NCI-H748 treated with DMSO at 0.1 percent for 48 hours (cell line): ENCODE measurements at regions not wholly inside any gene's neighbourhood (a gene's known extent, or its start where the extent isn't known, plus 50 kb on each side); places are given as distances from the start of the nearest gene placed in this dataset.
"Not testable (repeated sequence)": the region's sequence is repeated elsewhere in the genome, so short reads cannot be mapped to it uniquely, and the experiment has no call there.

ENCODE experiments used
- DNase-seq: peaks from one replicate; lab custom pipeline; 2025; lab: John Stamatoyannopoulos, UW

DNA sequence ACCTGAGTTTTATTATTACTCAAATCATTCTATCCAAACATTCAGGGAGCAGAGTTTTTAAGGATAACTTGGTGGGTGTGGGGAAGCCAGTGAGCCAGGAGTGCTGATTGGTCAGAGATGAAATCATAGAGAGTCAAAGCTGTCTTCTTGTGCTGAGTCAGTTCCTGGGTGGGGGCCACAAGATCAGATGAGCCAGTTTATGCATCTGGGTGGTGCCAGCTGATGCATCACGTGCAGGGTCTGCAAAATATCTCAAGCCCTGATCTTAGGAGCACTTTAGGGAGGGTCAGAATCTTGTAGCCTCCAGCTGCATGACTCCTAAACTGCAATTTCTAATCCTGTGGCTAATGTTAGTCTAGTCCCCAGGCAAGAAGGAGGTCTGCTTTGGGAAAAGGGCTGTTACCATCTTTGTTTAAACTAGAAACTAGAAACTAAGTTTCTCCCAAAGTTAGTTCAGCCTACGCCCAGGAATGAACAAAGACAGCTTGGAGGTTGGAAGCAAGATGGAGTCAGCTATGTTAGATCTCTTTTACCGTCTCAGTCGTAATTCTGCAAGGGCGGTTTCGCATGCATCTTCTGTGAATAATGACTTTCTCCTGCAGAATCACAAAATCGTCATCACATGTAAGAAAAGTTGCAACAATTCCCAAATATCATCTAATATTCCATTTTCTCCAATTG is 97.5 kb downstream of the ZNF664 start:
- DNase-seq, result not testable (repeated sequence)

DNA sequence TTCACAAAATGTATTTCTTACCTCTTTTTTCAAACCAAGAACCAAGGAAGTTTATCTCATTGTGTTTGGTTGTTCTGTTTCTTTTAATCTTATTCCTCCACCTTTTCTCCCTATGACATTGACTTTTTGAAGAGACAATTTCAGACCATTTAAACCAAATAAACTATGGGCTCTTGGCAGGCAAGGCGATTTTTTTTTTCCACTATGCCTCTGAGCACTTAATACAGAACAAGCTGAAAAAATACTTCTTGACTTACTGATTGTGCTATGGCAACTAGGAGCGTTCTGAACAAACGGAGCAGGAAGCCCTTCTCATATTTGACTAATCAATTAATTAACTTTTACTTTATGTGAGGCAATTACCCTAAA is 98.0 kb downstream of the ZNF664 start:
- no peak for DNase-seq

DNA sequence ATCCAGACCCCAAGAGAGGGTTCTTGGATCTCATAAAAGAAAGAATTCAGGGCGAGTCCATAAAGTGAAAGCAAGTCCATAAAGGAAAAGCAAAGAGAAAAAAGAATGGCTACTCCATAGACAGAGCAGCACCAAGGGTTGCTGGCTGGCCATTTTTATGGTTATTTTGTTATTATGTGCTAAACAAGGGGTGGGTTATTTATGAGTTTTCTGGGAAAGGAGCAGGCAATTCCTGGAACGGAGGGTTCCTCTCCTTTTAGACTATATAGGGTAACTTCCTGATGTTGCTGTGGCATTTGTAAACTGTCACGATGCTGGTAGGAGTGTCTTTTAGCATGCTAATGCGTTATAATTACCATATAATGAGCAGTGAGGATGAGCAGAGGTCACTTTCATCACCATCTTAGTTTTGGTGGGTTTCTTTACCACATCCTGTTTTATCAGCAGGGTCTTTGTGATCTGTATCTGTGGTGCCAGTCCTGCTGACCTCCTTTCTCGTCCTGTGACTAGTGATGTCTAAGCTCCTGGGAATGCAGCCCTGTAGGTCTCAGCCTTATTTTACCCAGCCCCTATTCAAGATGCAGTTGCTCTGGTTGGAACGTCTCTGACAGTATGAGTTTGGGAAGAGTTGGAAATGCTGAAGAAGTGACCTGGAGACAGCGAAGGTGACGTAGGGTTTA is 100.5 kb downstream of the ZNF664 start:
- DNase-seq, result no peak

DNA sequence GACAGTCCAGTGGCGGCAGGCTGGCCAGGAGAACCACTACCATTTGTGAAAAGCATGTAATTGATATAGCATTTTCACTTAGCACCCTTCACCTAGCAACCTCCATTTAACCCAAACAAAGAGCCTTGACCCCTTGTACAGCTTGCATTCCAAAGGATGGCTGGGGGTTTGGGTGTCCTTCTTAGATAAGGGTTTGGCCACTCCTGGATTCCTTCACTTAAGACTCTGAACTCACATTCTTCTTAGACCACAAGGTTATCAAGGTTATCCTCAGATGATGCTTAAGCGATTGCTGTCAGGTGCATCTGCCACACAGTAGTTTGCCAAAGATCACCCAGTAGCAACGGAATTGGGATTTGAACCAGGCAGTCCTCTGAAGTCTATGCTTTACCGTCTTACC is 102.8 kb downstream of the ZNF664 start:
- DNase-seq, result no peak

DNA sequence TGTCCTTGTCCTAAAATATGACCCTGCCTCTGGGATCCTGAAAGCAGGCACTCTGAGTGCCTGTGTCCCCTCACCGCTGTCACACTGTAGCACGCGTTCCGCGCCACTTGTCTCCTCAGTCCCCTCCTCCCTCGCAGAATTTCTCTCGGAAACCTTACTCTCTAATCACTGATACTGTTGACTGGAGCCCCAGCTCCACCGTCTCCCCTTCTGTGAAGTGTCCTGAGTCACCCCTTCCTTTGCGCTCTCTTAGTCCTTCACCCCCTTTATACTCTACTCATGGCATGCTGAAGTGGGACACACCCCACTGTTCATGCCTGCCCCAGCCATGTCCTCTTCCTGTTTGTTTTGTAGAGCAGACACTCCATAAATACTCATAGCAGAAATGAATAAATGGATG is 104.7 kb downstream of the ZNF664 start:
- no peak for DNase-seq

DNA sequence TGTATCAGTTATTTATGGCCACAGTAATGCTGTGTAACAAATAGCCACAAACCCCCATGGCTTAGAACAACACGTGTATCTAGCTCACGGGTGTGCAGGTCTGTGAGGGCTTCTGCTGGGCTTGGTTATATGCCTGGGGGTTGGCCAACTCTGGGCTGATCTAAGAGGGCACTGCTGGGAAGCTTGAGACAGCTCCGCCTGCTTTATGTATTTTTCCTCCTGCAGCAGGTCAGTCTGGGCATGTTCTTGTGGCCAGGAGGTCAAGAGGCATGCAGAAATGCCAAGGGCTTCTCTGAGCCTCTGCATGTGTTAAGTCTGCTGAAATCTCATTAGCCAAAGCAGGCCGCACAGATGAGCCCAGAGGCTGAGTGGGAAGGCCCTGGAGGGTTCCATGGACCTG is 105.8 kb downstream of the ZNF664 start:
- DNase-seq, result no peak

DNA sequence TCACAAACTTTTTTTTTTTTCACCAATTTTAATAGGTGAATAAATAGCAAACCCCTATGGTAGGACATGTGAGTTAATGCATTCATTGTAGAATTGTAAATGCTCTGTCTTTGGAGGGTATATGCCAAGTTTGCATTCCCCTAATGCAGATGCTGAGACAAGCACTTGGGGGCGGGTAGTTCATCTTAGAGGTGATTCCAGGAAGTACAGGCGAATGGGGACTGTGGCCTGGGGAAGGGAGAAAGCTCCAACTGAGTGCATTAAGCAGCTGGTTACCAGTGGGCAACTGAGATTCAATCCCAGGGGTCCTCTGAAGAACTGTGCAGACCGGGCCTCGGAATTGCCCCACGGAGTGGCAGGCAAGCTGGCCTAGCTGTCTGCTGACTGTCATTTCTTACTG is 107.6 kb downstream of the ZNF664 start:
- DNase-seq, result no peak

DNA sequence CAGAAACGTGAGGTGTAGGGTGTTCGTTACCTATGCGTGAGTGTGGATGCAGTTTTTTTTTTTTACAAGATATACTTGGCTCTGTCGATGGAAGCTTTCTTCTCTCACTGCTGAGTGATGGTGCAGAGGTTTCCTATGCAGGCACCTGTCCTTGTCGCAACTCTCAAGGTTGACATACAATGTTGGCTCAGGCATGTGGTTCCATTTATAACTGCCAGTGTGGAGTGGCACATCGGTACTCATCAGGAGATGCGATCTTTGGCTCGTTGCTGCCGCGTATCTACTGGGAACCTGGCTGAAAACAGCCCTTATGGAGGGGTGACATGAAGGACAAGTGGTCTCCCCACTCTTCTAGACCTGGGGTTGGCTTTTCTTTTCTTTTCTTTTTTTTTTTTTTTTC is 109.0 kb downstream of the ZNF664 start:
- no peak for DNase-seq

DNA sequence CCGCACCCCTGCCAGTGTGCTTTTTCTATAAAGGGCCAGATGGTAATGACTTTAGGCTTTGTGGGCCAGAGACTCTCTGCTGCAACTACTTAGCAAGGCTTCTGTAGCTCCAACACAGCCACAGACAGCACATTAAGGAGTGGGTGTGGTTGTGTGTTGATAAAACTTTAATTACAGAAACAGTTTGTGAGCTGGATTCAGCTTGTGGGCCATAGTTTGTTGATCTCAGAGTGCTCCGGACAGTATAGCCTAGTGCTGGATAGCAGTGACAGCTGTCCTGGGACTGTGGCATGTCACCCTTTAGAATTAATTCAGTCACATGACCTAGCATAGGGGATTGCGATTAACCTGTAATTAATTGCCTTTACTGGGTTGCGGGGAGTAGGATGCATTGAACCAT is 109.7 kb downstream of the ZNF664 start:
- no peak for DNase-seq

DNA sequence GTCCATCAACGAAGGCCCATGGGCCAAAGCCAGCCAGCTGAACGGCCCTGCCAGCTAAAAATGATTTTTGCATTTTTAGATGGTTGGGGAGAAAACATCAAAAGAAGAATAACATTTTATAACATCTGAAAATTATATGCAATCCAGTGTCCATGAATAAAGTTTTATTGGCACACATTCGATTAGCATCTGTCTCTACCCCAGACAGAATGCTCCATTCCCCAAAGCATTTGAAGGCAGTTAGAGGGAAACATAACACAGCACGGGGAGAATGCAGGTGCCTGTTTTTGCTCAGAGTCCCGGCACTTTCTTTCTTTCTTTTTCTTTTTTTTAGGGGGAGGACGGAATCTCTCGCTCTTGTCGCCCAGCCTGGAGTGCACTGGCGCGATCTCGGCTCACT is 110.7 kb downstream of the ZNF664 start:
- DNase-seq, result no peak

DNA sequence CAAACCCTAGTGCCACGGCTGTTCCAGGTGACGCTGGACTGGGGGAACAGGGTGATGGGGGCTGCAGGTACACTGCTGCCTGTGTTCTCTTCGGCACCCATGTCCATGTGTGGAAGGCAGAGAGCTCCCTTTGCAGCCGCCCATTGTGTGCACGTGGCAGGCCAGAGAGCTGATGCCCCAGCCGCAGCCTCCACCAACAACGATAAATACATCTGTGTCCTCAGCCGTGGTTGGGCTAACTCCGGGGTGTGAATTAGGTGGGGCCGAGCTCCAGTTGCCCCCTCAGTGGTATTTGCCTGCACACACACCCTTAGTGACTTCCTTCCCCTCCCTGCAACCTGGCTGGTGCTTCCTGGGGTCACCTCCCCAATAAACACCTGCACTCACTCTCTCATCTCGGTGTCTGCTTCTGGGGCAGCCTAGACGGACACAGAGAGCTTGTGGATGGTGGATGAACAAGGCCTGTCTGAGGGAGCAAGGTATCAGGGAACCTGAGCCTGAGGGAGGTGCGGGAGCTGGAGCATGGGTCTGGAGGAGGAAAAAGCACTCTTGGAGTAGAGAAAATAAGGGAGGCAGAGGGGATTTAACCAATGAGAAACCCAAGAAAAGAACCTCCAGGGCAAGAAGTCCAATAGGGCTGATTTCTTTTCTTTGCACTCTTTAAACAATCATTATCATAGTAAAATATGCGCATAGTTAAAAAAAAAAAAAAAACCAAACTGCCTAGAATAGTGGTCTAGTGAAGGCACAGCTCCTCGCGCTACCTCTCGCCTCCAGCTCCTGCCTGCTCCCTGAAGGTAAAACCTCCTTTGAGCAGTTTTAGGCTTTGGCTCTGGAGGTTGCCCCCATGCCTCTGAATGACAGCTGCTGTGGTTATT is 112.6 kb downstream of the ZNF664 start:
- DNase-seq, result no peak

DNA sequence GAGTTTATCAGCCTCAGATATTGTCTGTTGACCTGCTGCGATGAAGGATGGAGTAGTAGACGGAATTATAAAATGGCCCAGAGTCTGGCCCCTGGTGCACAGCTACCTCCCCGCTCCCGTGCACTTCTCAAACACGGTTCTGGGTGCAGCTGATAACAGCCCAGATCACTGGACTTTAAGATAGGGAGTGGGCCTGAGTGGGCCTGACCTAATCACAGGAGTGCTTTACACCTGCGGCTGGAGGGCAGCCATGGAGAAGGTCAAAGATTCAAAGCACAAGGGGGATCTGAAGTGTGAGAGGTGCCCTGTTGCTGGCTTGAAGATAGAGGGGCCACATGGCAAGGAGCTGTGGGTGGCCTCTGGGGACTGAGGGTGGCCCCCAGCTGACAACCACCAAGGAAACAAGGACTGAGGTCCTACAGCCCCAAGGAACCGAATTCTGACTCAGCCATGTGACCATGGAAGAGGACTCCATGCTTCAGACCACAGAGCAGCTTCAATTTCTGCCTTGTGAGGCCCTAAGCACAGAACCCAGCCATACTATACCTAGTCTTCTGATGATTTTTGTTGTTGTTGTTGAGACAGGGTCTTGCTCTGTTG is 113.4 kb downstream of the ZNF664 start:
- DNase-seq, result no peak

DNA sequence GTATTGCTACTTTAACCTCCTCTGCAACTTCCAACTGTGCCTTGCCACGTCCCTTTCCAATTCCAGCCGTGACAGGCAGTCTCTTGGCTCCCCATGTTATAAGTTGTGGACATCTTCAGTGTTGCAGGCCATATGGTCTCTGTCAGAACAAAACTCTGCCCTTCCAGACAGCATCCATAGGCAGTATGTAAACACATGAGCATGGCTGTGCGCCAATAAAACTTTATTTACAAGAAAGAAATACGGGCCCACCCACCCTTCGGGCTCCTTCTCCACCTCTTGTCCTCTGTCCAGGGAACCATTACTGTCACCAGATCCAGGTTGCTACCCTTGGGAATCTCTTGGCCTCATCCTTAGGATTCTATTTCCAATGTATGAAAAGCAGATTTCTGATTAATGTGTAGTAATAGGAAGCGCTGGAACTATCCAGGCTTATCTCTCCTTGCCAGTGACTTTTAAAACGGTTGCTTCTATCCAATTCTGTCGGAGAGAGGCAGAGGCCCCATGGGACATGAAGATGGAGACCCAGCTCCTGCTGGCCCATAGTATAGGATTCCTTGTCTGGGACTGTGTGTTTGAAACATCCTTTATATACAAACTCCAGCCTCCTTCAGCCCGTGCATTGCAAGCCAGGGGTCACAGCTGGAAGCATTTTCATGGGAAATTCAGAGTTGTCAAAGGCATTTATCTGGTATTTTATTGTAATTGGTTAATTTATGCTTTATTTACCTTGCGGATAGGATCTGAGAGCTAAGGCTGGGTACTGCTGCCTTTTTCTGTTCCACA is 114.4 kb downstream of the ZNF664 start:
- DNase-seq, result no peak

DNA sequence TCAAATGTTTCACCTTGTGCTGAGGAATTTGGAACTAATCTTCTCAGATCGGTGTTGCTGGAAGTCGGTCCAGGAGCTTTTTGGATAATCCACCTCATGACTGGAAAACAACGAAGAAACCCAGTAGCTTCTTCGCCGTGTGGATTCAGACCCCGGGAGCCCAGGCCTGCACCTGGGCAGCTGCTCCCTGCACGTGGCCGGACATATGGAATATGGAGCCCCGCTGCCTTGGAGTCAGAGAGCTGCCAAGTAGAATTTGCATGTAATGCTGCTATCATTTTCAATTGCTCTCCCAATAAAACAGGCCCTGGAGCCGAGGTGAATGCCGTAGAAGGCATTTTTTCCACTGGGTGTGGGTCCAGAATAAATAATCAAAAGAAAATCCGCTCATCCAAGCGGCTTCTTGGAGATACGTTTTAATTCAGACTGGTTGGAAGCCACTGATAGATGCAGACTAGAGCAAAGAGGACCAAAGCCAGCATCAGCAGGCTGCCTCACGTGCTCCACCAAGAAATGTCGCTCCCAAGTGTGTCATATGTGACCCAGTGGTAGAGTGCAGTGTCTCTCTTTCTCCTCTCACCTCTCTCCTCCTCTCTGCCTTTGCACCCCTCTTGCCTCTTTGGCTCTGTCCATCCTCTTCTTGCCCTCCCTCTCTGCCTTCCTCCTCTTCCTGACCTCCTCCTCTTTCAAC is 115.3 kb downstream of the ZNF664 start:
- no peak for DNase-seq

DNA sequence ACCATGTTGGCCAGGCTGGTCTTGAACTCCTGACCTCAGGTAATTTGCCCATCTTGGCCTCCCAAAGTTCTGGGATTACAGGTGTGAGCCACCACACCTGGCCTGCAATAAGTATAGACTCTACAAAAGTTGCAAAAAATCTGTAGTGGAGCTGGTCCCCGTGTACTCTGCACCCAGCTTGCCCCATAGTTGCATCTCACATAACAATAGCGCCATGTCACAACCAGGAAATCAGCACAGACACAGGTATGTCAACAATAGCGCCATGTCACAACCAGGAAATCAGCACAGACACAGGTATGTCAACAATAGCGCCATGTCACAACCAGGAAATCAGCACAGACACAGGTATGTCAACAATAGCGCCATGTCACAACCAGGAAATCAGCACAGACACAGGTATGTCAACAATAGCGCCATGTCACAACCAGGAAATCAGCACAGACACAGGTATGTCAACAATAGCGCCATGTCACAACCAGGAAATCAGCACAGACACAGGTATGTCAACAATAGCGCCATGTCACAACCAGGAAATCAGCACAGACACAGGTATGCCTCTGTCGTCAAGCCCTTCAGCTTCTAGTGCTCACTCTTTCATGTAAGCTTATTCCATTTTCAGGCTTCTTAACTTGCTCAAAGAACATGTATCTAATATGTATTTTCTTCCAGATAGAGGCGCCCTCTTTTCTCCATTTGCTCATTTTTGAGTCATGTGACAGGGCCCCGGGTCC is 116.3 kb downstream of the ZNF664 start:
- DNase-seq, result not testable (repeated sequence)

DNA sequence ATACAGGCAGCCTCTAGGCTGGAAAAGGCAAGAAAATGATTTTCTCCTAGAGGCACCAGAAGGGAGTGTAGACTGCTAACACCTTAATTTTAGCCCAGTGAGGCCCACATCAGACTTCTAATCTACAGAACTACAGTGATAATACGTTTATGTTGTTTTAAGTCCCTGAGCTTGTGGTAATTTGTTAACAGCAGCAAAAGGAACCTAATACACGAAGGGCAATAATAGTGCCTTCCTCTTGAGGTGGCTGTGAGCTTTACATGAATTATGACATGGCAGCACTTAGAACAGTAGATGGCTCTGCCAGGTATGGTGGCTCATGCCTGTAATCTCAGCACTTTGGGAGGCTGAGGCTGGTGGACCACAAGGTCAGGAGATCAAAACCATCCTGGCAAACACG is 118.8 kb downstream of the ZNF664 start:
- no peak for DNase-seq

DNA sequence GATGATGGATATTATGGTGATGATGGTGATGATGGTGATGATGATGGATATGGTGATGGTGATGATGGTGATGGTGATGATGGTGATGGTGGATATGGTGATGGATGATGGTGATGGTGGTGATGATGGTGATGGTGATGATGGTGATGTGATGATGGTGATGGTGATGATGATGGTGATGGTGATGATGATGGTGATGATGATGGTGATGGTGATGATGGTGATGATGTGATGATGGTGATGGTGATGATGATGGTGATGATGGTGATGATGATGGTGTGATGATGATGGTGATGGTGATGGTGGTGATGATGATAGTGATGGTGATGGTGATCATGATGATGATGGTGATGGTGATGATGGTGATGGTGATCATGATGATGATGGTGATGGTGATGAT is 119.5 kb downstream of the ZNF664 start:
- DNase-seq, result not testable (repeated sequence)

DNA sequence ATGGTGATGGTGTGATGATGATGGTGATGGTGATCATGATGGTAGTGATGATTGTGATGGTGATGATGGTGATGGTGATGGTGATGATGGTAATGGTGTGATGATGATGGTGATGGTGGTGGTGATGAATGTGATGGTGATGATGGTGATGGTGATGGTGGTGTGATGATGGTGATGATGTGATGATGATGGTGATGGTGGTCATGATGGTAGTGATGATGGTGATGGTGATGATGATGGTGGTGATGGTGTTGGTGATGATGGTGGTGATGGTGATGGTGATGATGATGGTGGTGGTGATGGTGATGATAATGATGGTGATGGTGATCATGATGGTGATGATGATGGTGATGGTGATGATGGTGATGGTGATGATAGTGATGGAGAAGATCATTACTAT is 120.3 kb downstream of the ZNF664 start:
- no peak for DNase-seq

DNA sequence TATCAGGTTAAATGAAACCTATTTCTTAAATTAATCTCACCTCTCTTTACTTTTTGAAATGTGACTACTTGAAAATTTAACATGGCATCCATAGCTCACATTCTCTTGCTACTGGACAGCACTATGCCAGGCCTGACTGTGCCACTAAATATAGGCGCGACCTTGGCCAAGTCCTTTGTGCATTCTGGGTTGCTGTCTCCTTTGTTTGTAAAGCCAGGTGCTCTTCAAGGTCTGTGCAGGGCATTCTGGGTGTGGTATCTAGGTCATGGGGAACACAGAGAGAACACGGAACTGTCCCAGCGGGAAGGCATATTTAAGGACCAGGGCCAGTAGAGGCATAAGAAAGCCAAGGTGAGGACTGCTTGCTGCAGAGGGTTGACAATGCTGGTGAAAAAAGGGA is 121.2 kb downstream of the ZNF664 start:
- DNase-seq, result no peak

DNA sequence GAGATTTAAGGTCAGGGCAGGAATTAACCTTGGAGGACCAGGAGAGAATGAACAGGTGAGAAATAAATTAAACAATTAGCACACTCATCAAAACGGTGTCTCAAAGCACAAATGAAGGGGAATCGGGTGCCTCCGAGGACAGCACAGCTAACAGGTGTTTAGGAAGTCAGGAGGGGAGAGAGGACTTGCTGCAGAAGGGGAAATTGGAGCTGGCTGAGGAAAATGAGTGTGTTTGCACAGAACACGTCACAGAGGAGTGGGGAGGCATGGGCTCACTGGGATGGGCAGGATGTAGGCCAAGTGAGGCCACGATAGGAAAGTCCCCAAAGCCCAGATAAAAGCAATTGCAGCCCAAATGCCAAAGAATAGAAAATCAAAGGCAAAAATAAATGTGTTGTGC is 121.7 kb downstream of the ZNF664 start:
- peak; percentile 14 for DNase-seq

DNA sequence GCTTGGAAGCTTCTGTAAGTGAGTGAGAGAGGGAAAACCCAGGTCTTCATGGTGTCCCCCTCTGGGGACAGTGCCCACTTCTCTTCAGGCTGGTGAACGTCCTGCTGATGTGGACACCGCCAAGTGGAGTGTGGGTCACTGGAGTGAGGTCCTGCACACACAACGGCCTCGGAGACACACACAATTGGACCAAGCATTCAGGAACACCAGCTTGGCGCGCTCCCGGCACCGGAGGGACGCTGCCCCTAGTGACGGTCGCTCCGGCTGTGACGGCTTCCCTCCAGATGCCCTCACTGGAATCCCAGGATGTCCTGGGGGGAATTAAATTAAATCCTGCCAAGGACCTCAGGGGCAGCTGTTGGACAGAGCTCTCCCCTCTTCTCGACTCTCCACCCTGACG is 123.1 kb downstream of the ZNF664 start:
- DNase-seq, result no peak
